Activated CD4-positive, alpha-beta T cell treated with anti-CD3 and anti-CD28 coated beads, Interleukin-2, Interleukin-4, amounts not matched to agents 100 ng/mL and 50 ng/mL, durations not matched to agents 16 hours and 8 hours (primary cell): ENCODE measurements at regions not wholly inside any gene's neighbourhood (a gene's known extent, or its start where the extent isn't known, plus 50 kb on each side); places are given as distances from the start of the nearest gene placed in this dataset.

Experiments used
- DNase-seq: peaks from one replicate; pipeline ENCODE4 v3.0.0-alpha.2; 2020; ENCODE audit warnings: low spot score

- DNase-seq: no peak
Observed at GRCh38 chr11:70848243-70848750, 404.1 kb downstream of the SHANK2 start.

GRCh38 chr11:70849031-70849430 is 403.3 kb downstream of the SHANK2 start:
- no peak for DNase-seq

GRCh38 chr11:70851308-70851707 is 401.1 kb downstream of the SHANK2 start:
- no peak for DNase-seq

- no peak for DNase-seq
Observed at GRCh38 chr11:70851907-70852306, 400.5 kb downstream of the SHANK2 start.

GRCh38 chr11:70853068-70853769 is 399.2 kb downstream of the SHANK2 start:
- no peak for DNase-seq

GRCh38 chr11:70853770-70854108 is 398.6 kb downstream of the SHANK2 start:
- DNase-seq: no peak

- DNase-seq: no peak
Observed at GRCh38 chr11:70854201-70854600, 398.2 kb downstream of the SHANK2 start.

- DNase-seq: no peak
Observed at GRCh38 chr11:70854901-70855556, 397.3 kb downstream of the SHANK2 start.

GRCh38 chr11:70857894-70858293 is 394.5 kb downstream of the SHANK2 start:
- no peak for DNase-seq

GRCh38 chr11:70859180-70859579 is 393.2 kb downstream of the SHANK2 start:
- DNase-seq: no peak

GRCh38 chr11:70860888-70861287 is 391.5 kb downstream of the SHANK2 start:
- no peak for DNase-seq

- DNase-seq: no peak
Observed at GRCh38 chr11:70861559-70861958, 390.8 kb downstream of the SHANK2 start.

GRCh38 chr11:70862093-70862492 is 390.3 kb downstream of the SHANK2 start:
- no peak for DNase-seq

GRCh38 chr11:70863186-70863585 is 389.2 kb downstream of the SHANK2 start:
- DNase-seq: no peak

GRCh38 chr11:70863993-70864392 is 388.4 kb downstream of the SHANK2 start:
- no peak for DNase-seq

- no peak for DNase-seq
Observed at GRCh38 chr11:70865356-70865755, 387.0 kb downstream of the SHANK2 start.

GRCh38 chr11:70866834-70867233 is 385.5 kb downstream of the SHANK2 start:
- DNase-seq: no peak

- no peak for DNase-seq
Observed at GRCh38 chr11:70867281-70868047, 384.9 kb downstream of the SHANK2 start.

GRCh38 chr11:70868341-70868885 is 384.0 kb downstream of the SHANK2 start:
- DNase-seq: no peak

GRCh38 chr11:70869054-70869453 is 383.3 kb downstream of the SHANK2 start:
- DNase-seq: no peak

GRCh38 chr11:70871881-70872280 is 380.5 kb downstream of the SHANK2 start:
- no peak for DNase-seq

- no peak for DNase-seq
Observed at GRCh38 chr11:70872299-70872698, 380.1 kb downstream of the SHANK2 start.
